Vagina (tissue), 2 donors: ENCODE measurements at regions not wholly inside any gene's neighbourhood (a gene's known extent, or its start where the extent isn't known, plus 50 kb on each side); places are given as distances from the start of the nearest gene placed in this dataset.

Experiments used
- POLR2A ChIP-seq, 2 donors: fragments of 450-650 bp; IDR thresholded peaks; one replicate each; pipeline ENCODE4 v1.6.1; 2017; ENCODE audit warnings: antibody characterized with exemption in 2 of 2, mild to moderate bottlenecking in 2 of 2, moderate library complexity in 2 of 2
- POLR2AphosphoS5 ChIP-seq, 2 donors: sonication (generic); formaldehyde crosslinking; IDR thresholded peaks; one replicate each; pipeline ENCODE4 v1.9.0; 2017; ENCODE audit warnings: antibody characterized with exemption in 2 of 2, mild to moderate bottlenecking in 2 of 2, low read depth in 1 of 2; ENCODE audit not compliant: insufficient read depth in 1 of 2
- TF ChIP-seq, protein P1 (sequence below), 3 experiments: fragments of 450-650 bp in 2 of 3; fragments of 200-600 bp in 1 of 3; sonication (generic) in 1 of 3; IDR thresholded peaks; one replicate each; pipeline ENCODE4 v1.5.1; 2017 to 2019; ENCODE audit warnings: antibody characterized with exemption in 3 of 3, mild to moderate bottlenecking in 2 of 3, moderate library complexity in 2 of 3

- TF ChIP-seq, protein P1, sequence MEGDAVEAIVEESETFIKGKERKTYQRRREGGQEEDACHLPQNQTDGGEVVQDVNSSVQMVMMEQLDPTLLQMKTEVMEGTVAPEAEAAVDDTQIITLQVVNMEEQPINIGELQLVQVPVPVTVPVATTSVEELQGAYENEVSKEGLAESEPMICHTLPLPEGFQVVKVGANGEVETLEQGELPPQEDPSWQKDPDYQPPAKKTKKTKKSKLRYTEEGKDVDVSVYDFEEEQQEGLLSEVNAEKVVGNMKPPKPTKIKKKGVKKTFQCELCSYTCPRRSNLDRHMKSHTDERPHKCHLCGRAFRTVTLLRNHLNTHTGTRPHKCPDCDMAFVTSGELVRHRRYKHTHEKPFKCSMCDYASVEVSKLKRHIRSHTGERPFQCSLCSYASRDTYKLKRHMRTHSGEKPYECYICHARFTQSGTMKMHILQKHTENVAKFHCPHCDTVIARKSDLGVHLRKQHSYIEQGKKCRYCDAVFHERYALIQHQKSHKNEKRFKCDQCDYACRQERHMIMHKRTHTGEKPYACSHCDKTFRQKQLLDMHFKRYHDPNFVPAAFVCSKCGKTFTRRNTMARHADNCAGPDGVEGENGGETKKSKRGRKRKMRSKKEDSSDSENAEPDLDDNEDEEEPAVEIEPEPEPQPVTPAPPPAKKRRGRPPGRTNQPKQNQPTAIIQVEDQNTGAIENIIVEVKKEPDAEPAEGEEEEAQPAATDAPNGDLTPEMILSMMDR (IDR thresholded peaks at IDR 0.05), result no peak
- TF ChIP-seq POLR2A (IDR thresholded peaks at IDR 0.05) (no peak), POLR2AphosphoS5 (IDR thresholded peaks at IDR 0.05; ENCODE audit: insufficient read depth in 1 of 2, low read depth in 1 of 2) (no peak)
These were observed 67.7 kb upstream of the SIRPA start for GRCh38 chr20:1827510-1827973.
